VCaP (cell line): ENCODE measurements at regions not wholly inside any gene's neighbourhood (a gene's known extent, or its start where the extent isn't known, plus 50 kb on each side); places are given as distances from the start of the nearest gene placed in this dataset.

ENCODE experiments used
- H3K27ac ChIP-seq: fragments of 450-650 bp; 2 replicates; pipeline ENCODE4 v1.5.1; 2017
- TF ChIP-seq, protein P1 (sequence below): fragments of 450-650 bp; conservative IDR thresholded peaks from 2 replicates; pipeline ENCODE4 v1.5.1; 2017; ENCODE audit warnings: mild to moderate bottlenecking, moderate library complexity

- H3K27ac ChIP-seq = no peak overlapping the region
- TF ChIP-seq, protein P1, sequence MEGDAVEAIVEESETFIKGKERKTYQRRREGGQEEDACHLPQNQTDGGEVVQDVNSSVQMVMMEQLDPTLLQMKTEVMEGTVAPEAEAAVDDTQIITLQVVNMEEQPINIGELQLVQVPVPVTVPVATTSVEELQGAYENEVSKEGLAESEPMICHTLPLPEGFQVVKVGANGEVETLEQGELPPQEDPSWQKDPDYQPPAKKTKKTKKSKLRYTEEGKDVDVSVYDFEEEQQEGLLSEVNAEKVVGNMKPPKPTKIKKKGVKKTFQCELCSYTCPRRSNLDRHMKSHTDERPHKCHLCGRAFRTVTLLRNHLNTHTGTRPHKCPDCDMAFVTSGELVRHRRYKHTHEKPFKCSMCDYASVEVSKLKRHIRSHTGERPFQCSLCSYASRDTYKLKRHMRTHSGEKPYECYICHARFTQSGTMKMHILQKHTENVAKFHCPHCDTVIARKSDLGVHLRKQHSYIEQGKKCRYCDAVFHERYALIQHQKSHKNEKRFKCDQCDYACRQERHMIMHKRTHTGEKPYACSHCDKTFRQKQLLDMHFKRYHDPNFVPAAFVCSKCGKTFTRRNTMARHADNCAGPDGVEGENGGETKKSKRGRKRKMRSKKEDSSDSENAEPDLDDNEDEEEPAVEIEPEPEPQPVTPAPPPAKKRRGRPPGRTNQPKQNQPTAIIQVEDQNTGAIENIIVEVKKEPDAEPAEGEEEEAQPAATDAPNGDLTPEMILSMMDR = no peak
These were observed 1141.5 kb downstream of the PCDH18 start for GRCh38 chr4:136390824-136391223.

DNA sequence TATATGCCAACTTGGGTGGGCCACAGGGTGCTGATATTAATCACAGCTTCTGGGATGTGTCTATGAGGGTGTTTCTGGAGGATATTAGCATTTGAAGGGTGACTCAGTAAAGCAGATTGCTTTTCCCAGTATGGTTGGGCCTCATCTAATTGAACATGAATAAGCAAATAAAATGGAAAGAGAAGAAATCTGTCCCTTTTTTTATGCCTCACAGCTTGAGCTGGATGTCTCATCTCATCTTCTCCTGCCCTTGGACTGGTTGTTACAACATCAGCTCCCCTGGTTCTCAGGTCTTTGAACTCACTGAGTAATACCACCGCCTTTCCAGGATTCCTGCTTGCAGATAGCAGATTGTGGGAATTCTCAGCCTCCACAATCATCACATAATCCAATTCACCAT is 1149.2 kb downstream of the PCDH18 start:
- TF ChIP-seq, protein P1 = no peak

GRCh38 chr4:136371231-136371630 is 1161.1 kb downstream of the PCDH18 start:
- no peak overlapping the region for H3K27ac ChIP-seq

More for the DNA sequence above, 1149.2 kb downstream of the PCDH18 start:
- no peak overlapping the region for H3K27ac ChIP-seq

GRCh38 chr4:136369073-136369472 is 1163.2 kb downstream of the PCDH18 start:
- TF ChIP-seq, protein P1 = no peak
- H3K27ac ChIP-seq = no peak overlapping the region

More at GRCh38 chr4:136371231-136371630, 1161.1 kb downstream of the PCDH18 start:
- TF ChIP-seq, protein P1 = no peak

DNA sequence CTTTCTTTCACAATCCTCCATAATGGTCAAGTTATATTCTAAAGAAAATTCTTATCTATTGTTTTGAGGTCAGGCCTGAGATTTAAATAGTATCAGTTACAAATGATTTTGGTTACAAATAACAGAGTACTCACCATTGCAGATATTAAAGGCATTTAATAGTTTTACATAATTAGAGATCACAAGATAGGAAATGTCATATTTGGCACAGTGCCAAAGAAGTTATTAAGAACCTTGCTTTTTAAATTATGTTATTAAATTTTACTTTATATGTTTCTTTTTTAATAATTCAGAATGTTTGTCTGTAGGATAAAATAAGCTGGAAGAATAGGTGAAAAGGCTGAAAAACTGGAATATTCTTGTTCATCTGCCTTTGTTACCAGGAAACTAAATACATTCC is 1174.7 kb downstream of the PCDH18 start:
- TF ChIP-seq, protein P1 = no peak
- H3K27ac ChIP-seq = no peak overlapping the region

GRCh38 chr4:136355970-136356369 is 1176.3 kb downstream of the PCDH18 start:
- H3K27ac ChIP-seq = no peak overlapping the region
- TF ChIP-seq, protein P1 = no peak

DNA sequence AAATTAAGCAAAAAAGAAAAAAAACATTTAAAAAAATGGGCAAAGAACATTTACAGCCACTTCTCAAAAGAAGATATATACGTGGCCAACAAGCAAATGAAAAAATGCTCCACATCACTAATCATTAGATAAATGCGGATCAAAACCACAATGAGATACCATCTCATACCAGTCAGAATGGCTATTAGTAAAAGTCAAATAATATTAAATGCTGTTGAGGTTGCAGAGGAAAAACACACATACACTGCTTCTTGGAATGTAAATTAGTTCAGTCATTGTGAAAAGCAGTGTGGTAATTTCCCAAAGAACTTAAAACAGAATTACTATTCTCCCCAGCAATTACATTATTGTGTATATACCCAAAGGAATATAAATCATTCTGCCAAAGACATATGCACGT is 1189.0 kb downstream of the PCDH18 start:
- no peak overlapping the region for H3K27ac ChIP-seq
- TF ChIP-seq, protein P1 = no peak
